ENCODE measurements at regions not wholly inside any gene's neighbourhood (a gene's known extent, or its start where the extent isn't known, plus 50 kb on each side); places are given as distances from the start of the nearest gene placed in this dataset.

- no peak overlapping the region for H3K4me3 ChIP-seq
- peaks cover 0 to 64% (median 0%) of the 10 kb centered on the region in 9 donors for H3K4me1 ChIP-seq
- no peaks in the 10 kb centered on the region for H3K36me3 ChIP-seq
- peak overlapping the region in 2 of 10 donors; percentile 8 to 88 for H3K27ac ChIP-seq
- TF ChIP-seq, protein P1, sequence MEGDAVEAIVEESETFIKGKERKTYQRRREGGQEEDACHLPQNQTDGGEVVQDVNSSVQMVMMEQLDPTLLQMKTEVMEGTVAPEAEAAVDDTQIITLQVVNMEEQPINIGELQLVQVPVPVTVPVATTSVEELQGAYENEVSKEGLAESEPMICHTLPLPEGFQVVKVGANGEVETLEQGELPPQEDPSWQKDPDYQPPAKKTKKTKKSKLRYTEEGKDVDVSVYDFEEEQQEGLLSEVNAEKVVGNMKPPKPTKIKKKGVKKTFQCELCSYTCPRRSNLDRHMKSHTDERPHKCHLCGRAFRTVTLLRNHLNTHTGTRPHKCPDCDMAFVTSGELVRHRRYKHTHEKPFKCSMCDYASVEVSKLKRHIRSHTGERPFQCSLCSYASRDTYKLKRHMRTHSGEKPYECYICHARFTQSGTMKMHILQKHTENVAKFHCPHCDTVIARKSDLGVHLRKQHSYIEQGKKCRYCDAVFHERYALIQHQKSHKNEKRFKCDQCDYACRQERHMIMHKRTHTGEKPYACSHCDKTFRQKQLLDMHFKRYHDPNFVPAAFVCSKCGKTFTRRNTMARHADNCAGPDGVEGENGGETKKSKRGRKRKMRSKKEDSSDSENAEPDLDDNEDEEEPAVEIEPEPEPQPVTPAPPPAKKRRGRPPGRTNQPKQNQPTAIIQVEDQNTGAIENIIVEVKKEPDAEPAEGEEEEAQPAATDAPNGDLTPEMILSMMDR (IDR thresholded peaks at IDR 0.05): no peak
- H3K27me3 ChIP-seq: peaks cover 0 to 4% (median 0%) of the 10 kb centered on the region in 7 donors
- no peak for DNase-seq
- no peaks in the 10 kb centered on the region for H3K9me3 ChIP-seq
- peak in 1 of 8 donors; percentile 9 for ATAC-seq
- intact Hi-C loops (cut with DNase I): no loop called here
- 78 to 88% methylated on average over 4 of the region's 4 CpGs for WGBS, 2 donors
Observed at GRCh38 chr2:234426616-234427015, 70.3 kb downstream of the ARL4C start.

- peak in 6 of 8 donors; percentile 35 to 72 (median 46) for ATAC-seq
Observed at GRCh38 chr2:234425639-234426603, 71.0 kb downstream of the ARL4C start.

GRCh38 chr2:234423884-234424283, 73.0 kb downstream of the ARL4C start:
- 61 to 65% methylated on average over 4 of the region's 4 CpGs for WGBS, 2 donors
- no peak overlapping the region for H3K4me3 ChIP-seq
- peaks cover 0 to 4% (median 0%) of the 10 kb centered on the region in 7 donors for H3K27me3 ChIP-seq
- ATAC-seq (no peak), DNase-seq (no peak)
- intact Hi-C loops (cut with DNase I): no loop called here
- no peaks in the 10 kb centered on the region for H3K36me3 ChIP-seq
- peak overlapping the region in 1 of 10 donors; percentile 88 for H3K27ac ChIP-seq
- H3K9me3 ChIP-seq: no peaks in the 10 kb centered on the region
- TF ChIP-seq, protein P1 (IDR thresholded peaks at IDR 0.05): no peak
- H3K4me1 ChIP-seq: peaks cover 0 to 77% (median 0%) of the 10 kb centered on the region in 9 donors

More at GRCh38 chr2:234425639-234426603, 71.0 kb downstream of the ARL4C start:
- WGBS, 2 donors: 64 to 69% methylated on average over 8 of the region's 8 CpGs
- Histone ChIP-seq H3K36me3 (no peaks in the 10 kb centered on the region), H3K9me3 (no peaks in the 10 kb centered on the region), H3K4me1 (peaks cover 0 to 71% (median 0%) of the 10 kb centered on the region in 9 donors), H3K4me3 (no peak overlapping the region), H3K27me3 (peaks cover 0 to 4% (median 0%) of the 10 kb centered on the region in 7 donors), H3K27ac (peak overlapping the region in 1 of 10 donors; percentile 88)
- TF ChIP-seq, protein P1 (IDR thresholded peaks at IDR 0.05): no peak
- intact Hi-C loops (cut with DNase I): no loop called here
- peak in 1 of 2 donors; percentile 16 for DNase-seq

DNA sequence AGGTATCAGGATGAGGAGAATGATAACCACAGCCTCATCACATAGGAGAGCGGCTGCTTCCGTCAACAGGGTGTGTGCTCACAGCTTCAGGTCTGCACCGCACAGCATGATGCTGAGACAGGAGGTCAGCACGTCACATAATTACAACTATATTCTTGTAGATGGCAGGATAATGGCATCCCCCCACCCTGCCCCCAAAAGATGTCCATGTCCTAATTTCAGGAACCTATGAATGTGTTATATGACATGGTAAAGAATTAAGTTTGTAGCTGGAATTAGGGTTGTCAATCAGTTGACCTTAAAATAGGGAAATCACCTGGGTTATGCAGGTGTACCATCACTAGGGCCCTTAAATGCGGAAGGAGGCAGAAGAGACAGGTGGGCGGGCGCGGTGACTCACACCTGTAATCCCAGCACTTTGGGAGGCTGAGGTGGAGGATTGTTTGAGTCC, 73.9 kb downstream of the ARL4C start:
- no peak for ATAC-seq
- peaks cover 0 to 74% (median 0%) of the 10 kb centered on the region in 9 donors for H3K4me1 ChIP-seq
- TF ChIP-seq, protein P1 (IDR thresholded peaks at IDR 0.05): no peak
- H3K9me3 ChIP-seq: no peaks in the 10 kb centered on the region
- DNase-seq: no peak
- H3K36me3 ChIP-seq: no peaks in the 10 kb centered on the region
- H3K27ac ChIP-seq: peak overlapping the region in 1 of 10 donors; percentile 88
- H3K4me3 ChIP-seq: no peak overlapping the region
- whole genome bisulfite sequencing, 2 donors: 89 to 92% methylated on average over 8 of the region's 8 CpGs
- intact Hi-C loops (cut with DNase I): no loop called here
- H3K27me3 ChIP-seq: peaks cover 0 to 4% (median 0%) of the 10 kb centered on the region in 7 donors

Measured in heart right ventricle (tissue), 16 donors.